Dermis microvascular lymphatic vessel endothelial cell (primary cell): ENCODE measurements at regions not wholly inside any gene's neighbourhood (a gene's known extent, or its start where the extent isn't known, plus 50 kb on each side); places are given as distances from the start of the nearest gene placed in this dataset.

Source experiments
- DNase-seq, 2 donors: peaks; one replicate each; pipeline versions ENCODE4 v3.0.0 to v3.0.0-alpha.2; 2010; ENCODE audit warnings: low read depth in 2 of 2

DNA sequence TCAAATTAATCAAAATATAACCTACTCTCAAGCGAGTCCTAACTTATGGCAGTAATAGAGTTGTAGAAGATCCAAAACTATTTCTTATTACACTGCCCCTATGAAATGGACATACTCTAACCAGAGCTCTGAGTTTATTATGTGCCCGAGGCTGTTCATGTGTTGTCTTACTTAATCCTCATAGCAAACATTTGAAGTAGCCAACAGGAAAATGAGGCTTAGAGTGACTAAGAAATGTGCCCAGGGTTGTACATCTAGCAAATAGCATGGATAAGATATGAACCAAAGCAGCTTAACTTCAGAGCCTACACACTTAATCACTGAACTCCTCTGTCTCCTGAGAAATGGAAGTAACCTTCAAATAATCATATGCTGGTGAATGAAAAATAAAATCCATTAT is 1551.7 kb downstream of the MAT2B start:
- no peak for DNase-seq

DNA sequence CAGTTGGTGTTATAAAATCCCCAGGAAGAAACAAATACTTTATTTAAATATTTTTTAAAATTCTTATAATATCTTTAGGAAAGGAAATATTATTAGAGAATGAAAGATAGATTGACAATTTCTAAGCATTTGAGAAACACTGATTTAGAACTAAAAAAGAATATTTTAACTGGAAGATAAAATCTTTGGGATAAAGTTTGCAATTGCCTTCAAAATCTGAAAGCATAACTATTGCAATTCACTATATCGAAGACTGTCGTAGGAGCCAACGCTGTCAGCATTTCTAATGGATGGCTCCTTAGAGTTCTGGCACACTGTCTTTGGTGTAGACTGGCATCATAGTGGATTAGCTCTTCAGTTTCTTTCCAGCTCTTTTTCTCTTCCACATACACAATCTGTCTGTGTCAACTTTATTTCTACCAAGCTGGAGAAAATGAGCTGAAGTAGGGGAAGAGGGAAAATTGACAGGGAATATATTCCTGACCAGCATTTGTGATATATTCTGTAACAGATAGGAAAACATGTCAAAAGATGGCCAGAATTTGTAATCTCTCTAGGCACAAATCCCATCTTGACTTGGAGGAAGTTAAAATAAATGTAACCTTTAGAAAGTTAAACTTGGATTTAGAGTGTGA is 1561.4 kb downstream of the MAT2B start:
- no peak for DNase-seq

DNA sequence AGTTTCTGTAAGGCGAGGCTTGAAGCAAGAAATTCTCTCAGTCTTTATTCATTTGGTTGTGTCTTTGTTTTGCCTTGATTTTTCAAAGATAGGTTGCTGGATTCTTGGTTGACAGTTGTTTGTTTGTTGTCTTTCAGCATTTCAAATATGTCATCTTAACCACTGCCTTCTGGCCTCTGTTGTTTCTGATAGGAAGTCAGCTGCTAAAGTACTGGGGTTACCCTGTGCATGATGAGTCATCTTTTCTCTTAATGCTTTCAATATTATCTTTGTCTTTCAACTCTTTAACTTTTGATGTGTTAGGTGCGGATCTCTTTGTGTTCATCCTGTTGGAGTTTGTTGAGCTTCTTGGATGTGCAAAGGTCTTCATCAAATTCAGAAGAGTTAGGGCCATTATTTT is 1571.3 kb downstream of the MAT2B start:
- no peak for DNase-seq

DNA sequence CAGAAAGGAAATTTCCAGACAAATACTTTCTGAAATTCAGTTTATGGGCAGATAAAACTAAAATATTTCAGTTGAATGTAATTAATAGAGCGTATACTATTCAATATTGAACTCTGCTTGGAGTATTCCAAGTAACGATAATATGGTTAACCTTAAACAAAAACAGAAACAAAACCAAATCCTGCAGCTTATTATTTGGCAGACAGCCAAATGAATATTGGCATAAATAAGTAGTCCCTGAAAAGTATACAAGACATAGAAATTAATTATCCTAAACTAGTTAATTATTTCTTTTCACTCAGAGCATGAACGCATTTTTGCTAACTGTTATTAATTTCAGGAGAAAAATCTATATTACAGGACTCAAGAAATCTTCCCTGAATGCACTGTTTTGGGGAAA is 1574.0 kb downstream of the MAT2B start:
- DNase-seq: no peak

DNA sequence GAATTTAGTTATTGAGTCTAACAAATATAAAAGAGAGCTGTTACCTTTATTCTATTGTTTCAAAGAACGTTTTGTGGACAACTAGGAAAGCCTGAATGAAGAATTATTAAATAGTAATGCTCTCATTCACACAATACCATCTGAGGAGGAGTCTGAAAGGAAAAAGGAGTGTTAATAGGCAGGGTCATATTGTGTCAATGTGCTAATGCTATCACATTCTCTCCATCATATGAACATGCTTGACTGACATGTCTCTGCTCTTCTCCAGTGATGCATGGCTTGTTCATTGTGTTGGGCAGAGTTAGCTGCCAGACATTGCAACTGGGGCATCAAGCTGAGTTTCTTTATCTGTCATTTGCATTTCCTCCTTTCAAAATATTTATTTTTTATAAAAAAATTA is 1578.0 kb downstream of the MAT2B start:
- no peak for DNase-seq

DNA sequence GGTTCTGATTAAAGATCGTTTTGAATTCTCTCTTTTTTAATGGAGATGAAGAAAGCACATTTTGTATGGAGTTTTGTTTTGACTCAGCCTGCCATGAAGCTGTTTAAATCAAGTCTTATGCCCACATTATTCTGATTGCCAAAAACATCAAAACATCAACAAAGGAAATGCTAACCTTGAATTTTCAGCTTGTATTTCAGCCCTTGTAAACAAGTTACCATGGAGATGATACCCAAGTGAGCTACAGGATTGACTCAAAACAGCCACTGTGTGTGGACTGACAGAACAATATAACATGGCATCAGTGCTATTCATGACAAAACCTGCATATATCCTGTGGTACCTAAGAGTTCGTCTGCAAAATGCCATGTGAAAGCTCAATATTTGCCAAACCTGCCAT is 1581.0 kb downstream of the MAT2B start:
- DNase-seq: no peak

DNA sequence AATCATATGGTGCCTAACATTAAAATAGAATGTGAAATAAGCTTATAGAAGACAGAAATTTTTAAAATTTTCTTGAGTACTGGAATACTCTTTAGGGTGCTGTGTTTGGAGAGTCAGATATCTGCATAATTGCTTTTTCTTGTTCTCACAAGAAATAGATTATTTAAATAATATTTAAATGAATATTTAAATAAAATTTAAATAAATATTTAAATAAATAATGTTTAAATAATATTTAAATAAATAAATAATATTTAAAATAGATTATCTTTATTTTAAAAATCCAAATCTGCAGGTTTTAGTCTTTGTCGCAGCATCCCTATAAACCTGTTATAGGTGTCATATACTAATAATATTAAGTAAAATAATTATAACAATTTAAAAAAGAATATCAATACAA is 1589.4 kb downstream of the MAT2B start:
- no peak for DNase-seq

DNA sequence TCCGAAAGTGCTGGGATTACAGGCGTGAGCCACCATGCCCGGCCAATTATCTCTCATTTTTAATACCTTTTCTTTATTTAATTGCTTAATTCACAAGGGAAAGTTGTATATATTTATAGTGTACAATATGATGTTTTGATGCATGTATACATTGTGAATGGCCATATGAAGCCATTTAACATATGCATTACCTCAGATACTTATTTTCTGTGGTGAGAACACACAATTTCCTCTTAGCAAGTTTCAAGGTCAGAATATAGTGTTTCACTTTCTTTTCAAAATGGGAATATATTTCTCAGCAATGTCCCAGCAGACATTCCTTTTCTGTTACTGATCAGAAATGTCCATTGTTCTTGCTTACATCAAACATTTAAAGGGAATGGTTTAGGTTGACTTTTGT is 1596.3 kb downstream of the MAT2B start:
- no peak for DNase-seq

DNA sequence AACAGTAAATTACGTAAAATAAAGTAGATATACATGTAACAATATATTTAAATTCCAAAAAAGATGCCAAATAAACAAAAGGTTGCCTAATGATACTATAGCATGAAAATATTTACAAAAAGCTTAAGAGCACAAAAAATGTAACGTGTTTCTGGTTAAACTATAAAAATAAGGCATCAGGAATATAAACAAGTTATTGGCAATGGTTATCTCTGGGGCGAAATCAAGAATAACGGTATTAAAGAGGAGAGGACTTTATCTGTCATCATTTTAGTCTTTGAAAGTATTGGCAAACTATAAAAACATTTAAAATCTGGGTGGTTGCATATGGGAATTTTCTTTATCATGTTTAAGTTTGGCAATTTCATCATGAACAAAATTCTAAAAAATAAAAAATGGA is 1599.2 kb downstream of the MAT2B start:
- no peak for DNase-seq

DNA sequence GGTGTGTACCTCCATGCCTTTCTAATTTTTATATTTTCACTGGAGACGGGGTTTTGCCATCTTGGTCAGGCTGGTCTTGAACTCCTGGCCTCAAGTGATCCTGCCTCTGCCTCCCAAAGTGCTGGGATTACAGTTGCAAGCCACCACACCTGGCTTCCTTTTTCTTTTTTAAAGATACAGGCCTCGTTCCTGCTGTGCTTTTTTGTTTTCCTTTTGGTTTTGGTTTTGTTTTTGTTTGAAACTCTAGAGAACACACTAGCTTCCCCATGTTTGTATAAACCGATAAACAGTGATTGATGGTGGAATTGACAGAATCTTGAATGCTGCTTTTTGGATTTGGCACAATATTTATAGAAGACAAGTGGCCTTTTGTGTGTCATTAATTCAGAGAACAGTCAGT is 1603.4 kb downstream of the MAT2B start:
- DNase-seq: no peak

DNA sequence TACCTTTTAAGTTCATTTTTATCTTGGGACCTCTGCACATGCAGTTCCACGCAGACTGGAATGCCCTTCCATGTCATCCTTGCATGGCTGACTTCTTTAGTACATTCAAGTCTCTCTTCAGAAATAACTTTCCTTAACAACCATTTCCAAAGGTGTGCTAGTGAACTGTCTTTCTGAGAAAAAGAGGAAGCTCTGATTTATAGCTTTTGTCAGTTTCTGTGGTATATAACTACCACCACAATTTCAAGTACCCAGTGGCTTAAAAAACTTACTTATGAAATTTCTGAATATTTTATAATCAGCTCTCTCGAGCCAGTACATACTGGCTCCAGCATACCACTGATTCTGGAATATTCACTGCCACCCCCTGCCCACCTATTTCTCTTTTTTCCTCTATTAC is 1613.8 kb downstream of the MAT2B start:
- DNase-seq: no peak

DNA sequence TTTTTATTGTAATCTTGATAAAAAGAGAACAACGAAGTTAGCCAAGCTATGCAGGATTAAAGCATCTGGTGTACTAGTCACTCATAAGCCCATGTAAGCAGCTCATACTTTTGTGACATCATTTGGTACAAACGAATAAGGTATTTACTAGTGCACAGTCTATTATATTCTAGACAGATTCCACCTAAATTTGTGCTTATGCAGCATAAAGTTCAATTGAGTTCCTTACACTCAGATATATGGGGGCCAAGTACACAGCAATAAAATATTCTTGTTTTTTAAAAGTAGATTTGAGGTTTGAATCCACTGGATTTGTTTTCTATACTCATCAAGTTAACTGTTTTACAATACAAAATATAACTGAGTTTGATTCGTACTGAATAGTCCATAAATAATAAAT is 1621.2 kb downstream of the MAT2B start:
- no peak for DNase-seq

DNA sequence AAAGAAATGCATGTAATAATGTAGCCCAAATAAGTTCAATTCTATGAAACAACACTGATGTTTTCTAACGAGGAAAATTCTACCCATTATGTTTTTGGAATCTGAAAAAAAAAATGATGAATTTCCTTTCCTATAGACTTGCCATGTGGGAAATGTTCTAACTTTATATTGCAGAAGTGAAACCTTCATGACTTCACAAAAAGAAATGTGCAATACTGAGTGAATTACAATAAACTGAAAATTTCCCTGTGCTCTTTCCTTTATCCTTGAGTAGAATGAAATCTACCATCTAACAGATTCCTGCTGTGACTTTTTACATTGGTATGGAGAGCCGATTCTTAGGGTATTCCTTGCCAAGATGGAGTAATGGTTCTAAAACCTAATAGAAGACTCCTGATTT is 1622.5 kb downstream of the MAT2B start:
- DNase-seq: no peak

DNA sequence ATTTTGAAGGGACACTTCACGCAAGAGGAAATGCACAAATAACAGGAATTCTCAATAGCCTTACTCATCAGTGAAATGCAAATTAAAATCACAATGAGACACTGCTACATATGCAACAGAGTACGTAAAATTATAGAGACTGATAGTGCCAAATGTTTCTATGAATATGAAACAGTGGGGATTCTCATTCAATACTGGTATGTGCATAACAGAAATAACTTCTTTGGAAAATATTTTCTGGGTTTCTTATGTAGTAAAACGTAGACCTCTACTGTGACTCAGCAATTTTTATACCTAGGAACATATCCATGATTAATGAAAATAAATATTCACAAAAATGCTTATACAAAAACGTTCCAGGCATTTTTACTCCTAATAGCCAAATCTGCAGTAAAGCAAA is 1625.2 kb downstream of the MAT2B start:
- DNase-seq: no peak

DNA sequence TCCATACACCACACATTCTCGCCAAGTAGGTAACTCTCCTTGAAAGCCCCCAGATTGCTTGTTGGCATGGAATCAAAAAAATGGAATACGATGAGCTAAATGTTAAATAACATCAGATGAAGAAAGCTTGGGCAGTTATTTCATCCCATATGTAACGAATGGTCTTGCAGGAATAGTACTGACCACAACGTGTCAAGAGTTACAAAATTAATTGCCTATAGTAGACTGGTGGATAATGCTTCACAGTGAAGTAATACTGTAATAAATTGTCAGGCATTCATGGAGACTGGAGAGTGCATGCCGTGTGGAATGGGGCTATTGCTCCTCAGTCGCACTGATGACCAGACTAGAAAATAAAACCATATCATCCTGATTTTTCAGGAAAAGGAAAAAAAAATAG is 1628.7 kb downstream of the MAT2B start:
- no peak for DNase-seq

DNA sequence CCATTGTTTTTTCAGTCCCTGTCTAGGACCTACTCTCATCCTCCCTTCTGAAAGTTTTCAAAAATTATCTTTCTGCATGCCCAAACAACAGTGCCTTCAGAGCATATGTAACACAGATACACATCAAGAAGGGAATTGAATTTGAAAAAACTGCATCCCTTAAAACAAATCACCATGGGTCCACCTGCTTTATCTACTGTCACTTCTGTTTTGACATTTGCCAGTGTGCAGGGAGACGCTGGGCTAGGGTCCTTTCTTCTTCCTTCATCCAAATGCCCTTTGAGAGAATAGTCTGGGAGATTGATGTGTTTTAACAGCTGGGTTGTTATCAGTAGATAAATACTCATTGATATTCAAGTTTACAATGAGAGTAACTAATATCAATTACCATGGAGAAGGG is 1630.1 kb downstream of the MAT2B start:
- no peak for DNase-seq

DNA sequence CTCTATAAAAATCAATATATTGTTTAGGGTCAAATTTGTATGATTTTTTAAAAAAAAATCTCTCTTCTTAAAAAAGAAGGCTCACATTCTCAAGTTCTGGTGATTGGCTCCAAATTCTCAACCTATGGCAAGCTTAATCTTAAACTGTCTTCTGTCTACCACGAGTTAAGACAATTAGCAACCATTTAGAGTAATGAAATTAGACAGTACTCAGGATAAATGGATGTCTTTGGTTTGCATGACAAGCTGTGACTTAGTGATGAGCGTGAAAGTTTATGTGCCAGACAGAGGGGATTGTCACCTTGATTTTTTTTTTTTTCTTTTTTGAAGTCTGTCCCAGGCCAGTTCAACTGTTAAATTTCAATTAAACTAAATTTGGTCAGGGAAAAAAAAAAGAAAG is 1632.3 kb downstream of the MAT2B start:
- DNase-seq: no peak

DNA sequence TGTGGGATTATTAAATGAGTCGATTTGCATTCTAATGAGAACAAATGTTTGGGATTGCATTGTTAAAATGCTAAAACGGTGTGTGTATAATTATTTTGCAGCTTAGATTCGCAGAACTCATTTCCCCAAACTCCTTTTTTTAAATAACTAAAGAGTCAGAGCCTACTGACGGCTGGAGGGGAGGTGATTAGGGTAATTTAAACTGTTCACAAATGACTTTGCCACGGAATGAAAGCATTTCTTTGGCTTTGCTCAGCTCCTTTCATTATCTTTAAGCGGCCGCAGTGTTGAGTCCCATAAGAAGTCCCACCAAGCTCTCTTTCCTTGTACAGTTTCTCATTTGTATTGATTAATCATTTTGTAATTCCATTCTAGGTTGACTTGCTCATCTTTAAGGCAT is 1632.8 kb downstream of the MAT2B start:
- DNase-seq: no peak

DNA sequence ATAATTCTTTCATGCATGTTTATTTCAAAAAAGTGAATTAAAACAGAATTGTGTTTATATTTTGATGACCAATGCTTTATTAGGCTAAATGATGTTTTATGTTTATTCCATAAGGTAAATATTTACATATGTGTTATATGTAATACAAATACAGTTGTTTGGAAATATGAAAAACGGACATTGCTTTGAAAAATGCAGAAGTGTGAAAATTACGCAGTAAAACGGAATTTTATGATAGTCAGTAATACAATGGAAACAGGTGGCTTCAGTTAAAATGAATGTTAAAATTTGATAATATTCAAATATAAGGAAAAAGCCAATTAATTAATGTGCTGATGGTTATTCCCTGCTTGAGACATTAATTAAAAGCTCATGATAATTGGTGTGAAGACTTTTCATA is 1633.8 kb downstream of the MAT2B start:
- no peak for DNase-seq

DNA sequence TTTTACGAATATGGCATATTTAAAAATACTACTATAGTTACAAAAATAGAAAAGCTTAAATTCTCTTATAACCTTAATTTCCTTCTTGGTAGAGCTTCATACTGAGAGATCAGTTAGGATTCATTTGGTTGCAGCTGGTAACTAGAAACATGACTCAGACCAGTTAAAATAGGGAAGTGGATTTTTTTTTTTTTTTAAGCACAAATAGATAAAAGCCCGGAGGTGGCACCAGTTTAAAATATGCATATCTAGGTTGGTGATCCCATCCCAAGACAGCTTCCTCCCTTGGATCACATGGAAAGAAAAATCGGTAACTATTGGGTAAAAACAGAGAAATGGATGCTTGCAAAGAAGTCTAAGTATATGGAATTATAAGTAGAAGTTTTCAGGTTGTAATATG is 1634.3 kb downstream of the MAT2B start:
- no peak for DNase-seq

DNA sequence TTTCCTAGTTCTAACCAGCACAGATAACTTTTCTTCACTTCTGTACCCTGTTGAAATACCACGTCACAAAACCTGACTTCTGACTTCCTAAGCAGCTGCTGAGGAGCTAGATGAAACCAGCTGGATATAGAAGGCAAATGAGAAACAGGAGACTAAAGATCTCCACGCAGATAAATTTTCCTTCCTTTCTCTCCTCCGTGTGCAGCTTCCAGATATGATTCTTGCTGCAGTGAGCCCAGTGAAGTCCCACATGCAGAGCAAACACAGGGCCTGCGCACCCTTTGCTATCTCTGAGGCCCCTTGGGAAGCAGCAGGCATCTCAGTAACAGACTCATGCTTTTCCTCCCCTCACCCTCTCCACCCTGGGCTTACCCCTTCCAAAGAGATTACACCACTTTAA is 1638.3 kb downstream of the MAT2B start:
- DNase-seq: no peak

DNA sequence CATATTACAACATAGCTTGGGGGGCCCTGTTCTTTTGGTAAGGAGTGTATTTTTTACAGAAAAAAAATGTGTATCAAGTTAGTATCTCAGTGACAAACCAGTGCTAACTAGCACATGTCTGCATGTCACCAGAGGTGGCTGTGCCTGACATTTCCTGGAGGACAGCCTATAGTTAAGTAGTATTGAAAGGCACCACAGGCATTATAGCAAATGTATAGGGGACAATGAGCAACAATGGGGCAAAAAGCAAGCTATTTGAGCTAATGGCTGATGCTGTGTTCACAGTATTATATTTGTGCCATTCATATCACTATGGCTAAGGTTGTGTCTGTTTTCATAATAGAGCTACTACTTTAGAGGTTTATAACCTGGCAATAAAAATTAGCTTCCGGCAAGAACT is 1644.0 kb downstream of the MAT2B start:
- no peak for DNase-seq

DNA sequence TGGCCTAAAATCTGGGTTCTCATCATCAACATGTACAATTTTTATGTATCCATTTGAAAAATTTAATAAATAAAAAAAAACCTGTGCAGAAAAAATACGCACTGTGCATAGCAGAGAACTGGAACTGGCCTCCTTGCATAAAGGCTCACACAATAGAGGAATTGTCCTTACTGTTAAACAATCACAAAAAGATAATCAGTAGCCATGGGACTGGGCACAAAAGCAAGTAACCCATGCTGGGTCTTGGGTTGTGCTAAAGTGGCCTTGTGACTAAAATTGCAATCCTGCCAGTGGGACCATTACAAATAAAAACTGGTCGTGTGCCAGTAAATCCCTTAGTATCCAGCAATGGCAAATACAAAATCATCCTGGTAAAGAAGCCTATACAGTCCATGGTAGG is 1646.6 kb downstream of the MAT2B start:
- no peak for DNase-seq

DNA sequence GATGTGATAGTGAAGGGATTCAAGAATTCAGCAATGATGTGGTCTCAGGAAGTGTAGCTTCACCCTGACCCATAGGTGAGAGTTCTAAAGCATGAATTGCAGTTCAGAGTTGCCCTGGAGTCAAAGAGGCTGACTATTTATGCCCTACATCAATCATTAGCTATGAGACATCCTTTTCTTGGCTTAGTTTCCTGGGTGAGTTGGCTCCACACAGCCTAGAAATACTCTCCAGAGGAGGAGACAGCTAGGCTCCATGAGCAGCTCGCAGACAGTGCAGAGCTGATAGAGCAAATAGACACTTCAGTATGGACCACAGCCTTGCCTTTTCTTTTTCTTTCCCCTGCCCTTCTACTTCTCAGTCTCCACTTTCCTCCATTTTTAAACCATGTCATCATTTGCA is 1651.8 kb downstream of the MAT2B start:
- DNase-seq: no peak

DNA sequence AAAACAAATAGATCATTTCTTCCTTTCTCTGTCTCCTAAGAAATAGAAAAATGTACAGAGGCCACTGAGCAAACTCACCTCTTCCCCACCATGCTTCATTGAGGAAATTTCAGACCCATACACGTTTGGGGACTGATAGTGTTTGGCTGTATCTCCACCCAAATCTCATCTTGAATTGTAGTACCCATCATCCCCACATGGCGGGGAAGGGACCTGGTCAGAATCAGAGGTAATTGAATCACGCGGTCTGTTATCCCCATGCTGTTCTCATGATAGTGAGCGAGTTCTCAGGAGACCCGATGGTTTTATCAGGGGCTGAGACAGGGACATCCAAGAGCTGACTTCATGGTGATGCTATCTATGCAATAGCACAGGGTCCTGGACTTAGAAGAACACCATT is 1655.8 kb downstream of the MAT2B start:
- no peak for DNase-seq
